ENCODE measurements at regions not wholly inside any gene's neighbourhood (a gene's known extent, or its start where the extent isn't known, plus 50 kb on each side); places are given as distances from the start of the nearest gene placed in this dataset.

DNA sequence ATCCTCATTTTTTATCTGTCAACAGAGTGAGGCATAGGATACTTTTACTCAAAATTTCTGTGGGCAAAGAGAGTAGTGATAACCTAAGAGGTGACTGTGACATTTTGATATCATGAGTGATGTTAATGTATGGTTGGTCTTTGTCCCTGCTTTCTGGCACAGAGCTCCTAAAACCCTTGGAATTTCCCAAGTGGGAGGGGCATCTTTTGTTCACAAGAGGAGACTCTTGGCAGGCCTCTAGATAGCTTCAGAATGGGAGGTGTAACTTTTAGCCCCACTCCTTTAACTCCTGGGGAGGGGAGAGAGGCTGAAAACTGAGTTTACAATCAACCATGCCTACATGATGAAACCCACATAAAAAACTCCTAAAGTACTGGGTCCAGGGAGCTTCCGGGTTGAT, 527.8 kb downstream of the RFPL4B start:
- no peak for TF ChIP-seq CTCF (IDR thresholded peaks at IDR 0.05)
- TF ChIP-seq POLR2A (IDR thresholded peaks at IDR 0.05): no peak
